BJ (cell line): ENCODE measurements at regions not wholly inside any gene's neighbourhood (a gene's known extent, or its start where the extent isn't known, plus 50 kb on each side); places are given as distances from the start of the nearest gene placed in this dataset.
"Not testable (repeated sequence)": the region's sequence is repeated elsewhere in the genome, so short reads cannot be mapped to it uniquely, and the experiment has no call there.

Experiments used
- CTCF ChIA-PET: fragments of 350-600 bp; formaldehyde crosslinking; extraction: SDS; loops from one replicate; lab custom pipeline; 2021; ENCODE audit warnings: antibody characterized with exemption, inconsistent platforms; lab: Yijun Ruan, JAX
- POLR2A ChIA-PET: fragments of 300-600 bp; sonication (Branson Sonifier 250); formaldehyde crosslinking; extraction: SDS; loops from one replicate; lab custom pipeline; 2021; ENCODE audit warnings: antibody characterized with exemption; lab: Charles Lee
- DNase-seq: peaks from one replicate; pipeline ENCODE4 v3.0.0-alpha.2; 2011; ENCODE audit warnings: low read depth
- H3K27me3 ChIP-seq: 2 replicates; pipeline ENCODE4 v1.6.0; 2011; ENCODE audit warnings: low read length; ENCODE audit not compliant: control insufficient read depth, insufficient read depth
- H3K36me3 ChIP-seq: 2 replicates; pipeline ENCODE4 v1.5.1; 2011; ENCODE audit warnings: low read length; ENCODE audit not compliant: control insufficient read depth, insufficient read depth
- H3K4me3 ChIP-seq: 2 replicates; pipeline ENCODE4 v1.5.1; 2011; ENCODE audit warnings: low read depth, mild to moderate bottlenecking, control low read depth, low read length
- TF ChIP-seq, protein P1 (sequence below): IDR thresholded peaks from 2 replicates; pipeline ENCODE4 v1.5.1; 2011; ENCODE audit warnings: low read depth, mild to moderate bottlenecking, control low read depth, inconsistent platforms, low read length, moderate library complexity; ENCODE audit not compliant: insufficient read depth

- ChIA-PET CTCF (no interaction called here), POLR2A (no interaction called here)
- TF ChIP-seq, protein P1, sequence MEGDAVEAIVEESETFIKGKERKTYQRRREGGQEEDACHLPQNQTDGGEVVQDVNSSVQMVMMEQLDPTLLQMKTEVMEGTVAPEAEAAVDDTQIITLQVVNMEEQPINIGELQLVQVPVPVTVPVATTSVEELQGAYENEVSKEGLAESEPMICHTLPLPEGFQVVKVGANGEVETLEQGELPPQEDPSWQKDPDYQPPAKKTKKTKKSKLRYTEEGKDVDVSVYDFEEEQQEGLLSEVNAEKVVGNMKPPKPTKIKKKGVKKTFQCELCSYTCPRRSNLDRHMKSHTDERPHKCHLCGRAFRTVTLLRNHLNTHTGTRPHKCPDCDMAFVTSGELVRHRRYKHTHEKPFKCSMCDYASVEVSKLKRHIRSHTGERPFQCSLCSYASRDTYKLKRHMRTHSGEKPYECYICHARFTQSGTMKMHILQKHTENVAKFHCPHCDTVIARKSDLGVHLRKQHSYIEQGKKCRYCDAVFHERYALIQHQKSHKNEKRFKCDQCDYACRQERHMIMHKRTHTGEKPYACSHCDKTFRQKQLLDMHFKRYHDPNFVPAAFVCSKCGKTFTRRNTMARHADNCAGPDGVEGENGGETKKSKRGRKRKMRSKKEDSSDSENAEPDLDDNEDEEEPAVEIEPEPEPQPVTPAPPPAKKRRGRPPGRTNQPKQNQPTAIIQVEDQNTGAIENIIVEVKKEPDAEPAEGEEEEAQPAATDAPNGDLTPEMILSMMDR, result no peak
- no peak overlapping the region for H3K4me3 ChIP-seq
- no peak for DNase-seq
- H3K27me3 ChIP-seq, result no peaks in the 10 kb centered on the region
- no peaks in the 10 kb centered on the region for H3K36me3 ChIP-seq
Observed at GRCh38 chr12:23245186-23245585, 620.2 kb downstream of the ETNK1 start.

GRCh38 chr12:23253191-23253590 lies 628.2 kb downstream of the ETNK1 start:
- Histone ChIP-seq H3K27me3 (no peaks in the 10 kb centered on the region), H3K36me3 (no peaks in the 10 kb centered on the region), H3K4me3 (no peak overlapping the region)
- ChIA-PET POLR2A (no interaction called here), CTCF (no interaction called here)
- TF ChIP-seq, protein P1, result no peak
- no peak for DNase-seq

- H3K36me3 ChIP-seq, H3K27me3 ChIP-seq, H3K4me3 ChIP-seq, CTCF ChIA-PET, DNase-seq, POLR2A ChIA-PET: not testable (repeated sequence)
Observed at GRCh38 chr12:23253910-23254309, 628.9 kb downstream of the ETNK1 start.

DNA sequence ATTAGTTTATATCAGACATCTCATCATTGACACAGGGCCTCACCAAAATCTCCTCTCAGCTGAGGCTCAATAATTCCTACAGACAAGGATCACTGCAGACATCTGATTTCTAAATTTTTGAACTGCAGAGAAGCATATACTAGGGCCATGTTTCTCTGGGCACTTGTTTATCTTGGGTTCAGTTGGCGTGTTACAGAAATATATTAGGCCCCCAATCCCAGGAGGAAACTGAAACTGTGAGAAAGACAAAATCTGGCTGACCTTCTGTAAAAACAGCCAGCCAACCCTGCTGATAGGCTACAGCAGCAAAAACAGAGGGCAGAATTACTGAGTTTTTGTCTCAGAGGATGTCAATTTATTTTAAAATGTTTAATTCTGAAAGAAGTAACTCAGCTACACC lies 634.6 kb downstream of the ETNK1 start:
- ChIA-PET CTCF (no interaction called here), POLR2A (no interaction called here)
- Histone ChIP-seq H3K36me3 (no peaks in the 10 kb centered on the region), H3K4me3 (no peak overlapping the region), H3K27me3 (no peaks in the 10 kb centered on the region)
- DNase-seq, result no peak
- TF ChIP-seq, protein P1, result no peak

GRCh38 chr12:23262670-23263069 lies 637.7 kb downstream of the ETNK1 start:
- DNase-seq, result no peak
- TF ChIP-seq, protein P1, result no peak
- no peaks in the 10 kb centered on the region for H3K36me3 ChIP-seq
- ChIA-PET POLR2A (no interaction called here), CTCF (no interaction called here)
- H3K4me3 ChIP-seq, result no peak overlapping the region
- H3K27me3 ChIP-seq, result no peaks in the 10 kb centered on the region

- Histone ChIP-seq H3K4me3 (no peak overlapping the region), H3K36me3 (no peaks in the 10 kb centered on the region), H3K27me3 (no peaks in the 10 kb centered on the region)
- TF ChIP-seq, protein P1, result no peak
- ChIA-PET CTCF (no interaction called here), POLR2A (no interaction called here)
- no peak for DNase-seq
Observed at GRCh38 chr12:23277831-23278230, 652.9 kb downstream of the ETNK1 start.
